Neutrophil (primary cell): ENCODE measurements at regions not wholly inside any gene's neighbourhood (a gene's known extent, or its start where the extent isn't known, plus 50 kb on each side); places are given as distances from the start of the nearest gene placed in this dataset.

Experiments
- H3K27ac ChIP-seq: fragments of 200-600 bp; sonication (generic); 2 replicates; pipeline ENCODE4 v1.5.1; 2016; ENCODE audit warnings: mild to moderate bottlenecking, moderate library complexity
- H3K27me3 ChIP-seq: fragments of 200-600 bp; sonication (generic); 2 replicates; pipeline ENCODE4 v1.6.0; 2016; ENCODE audit warnings: mild to moderate bottlenecking
- H3K36me3 ChIP-seq: fragments of 200-600 bp; sonication (generic); 2 replicates; pipeline ENCODE4 v1.5.1; 2017
- H3K4me1 ChIP-seq, 2 experiments: fragments of 200-600 bp in 1 of 2; sonication (generic) in 1 of 2; 1 replicate in 1 of 2; 2 replicates in 1 of 2; pipeline versions ENCODE4 v1.5.1 to v1.6.1; 2013 to 2016; ENCODE audit warnings: low read depth in 1 of 2, low read length in 1 of 2, mild to moderate bottlenecking in 1 of 2, moderate library complexity in 1 of 2; ENCODE audit not compliant: control insufficient read depth in 1 of 2, insufficient read depth in 1 of 2
- H3K4me3 ChIP-seq, 2 experiments: fragments of 200-600 bp in 1 of 2; sonication (generic) in 1 of 2; 1 replicate in 1 of 2; 2 replicates in 1 of 2; pipeline ENCODE4 v1.5.1; 2013 to 2016; ENCODE audit warnings: low read depth in 1 of 2, low read length in 1 of 2, mild to moderate bottlenecking in 1 of 2, moderate library complexity in 1 of 2
- H3K9me3 ChIP-seq: fragments of 200-600 bp; sonication (generic); 2 replicates; pipeline ENCODE4 v1.5.1; 2016
- TF ChIP-seq, protein P1 (sequence below): fragments of 200-600 bp; sonication (generic); IDR thresholded peaks from 2 replicates; pipeline ENCODE4 v1.5.1; 2016; ENCODE audit warnings: antibody characterized with exemption

DNA sequence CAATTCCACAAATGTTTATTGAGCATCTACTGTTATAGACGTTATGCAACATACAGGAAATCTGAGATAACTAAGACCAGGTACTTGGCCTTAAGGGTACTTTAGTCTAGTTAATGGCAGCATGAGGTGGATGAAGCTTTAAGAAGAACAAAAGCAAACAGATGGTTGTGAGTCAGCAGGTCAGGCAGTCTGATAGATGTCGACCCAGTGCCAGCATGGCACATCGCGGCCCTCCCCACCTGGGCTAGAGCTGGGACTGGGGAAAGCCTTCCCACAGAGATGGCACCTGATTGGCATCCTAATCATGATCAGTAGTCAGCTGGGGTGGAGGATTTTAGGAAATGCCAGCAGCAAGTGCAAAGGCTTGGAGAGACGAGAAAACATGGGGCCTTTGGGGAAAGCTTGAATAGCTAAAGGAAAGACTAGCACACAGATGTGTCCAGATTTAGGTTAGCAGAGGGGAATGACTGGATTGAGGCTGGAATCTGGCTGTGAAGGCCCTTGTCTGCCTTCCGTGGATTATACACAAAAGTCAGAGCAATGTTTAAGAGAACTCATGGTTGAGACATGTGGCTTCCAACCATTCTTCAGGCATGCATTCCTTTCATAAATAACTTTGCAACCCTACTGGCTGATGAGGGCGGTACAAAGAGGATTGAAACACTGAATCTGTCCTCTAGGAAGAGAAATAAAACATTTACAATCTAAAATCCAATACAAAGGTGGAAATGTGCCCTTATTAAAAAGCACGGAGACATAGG, 395.4 kb upstream of the WWC1 start:
- TF ChIP-seq, protein P1, sequence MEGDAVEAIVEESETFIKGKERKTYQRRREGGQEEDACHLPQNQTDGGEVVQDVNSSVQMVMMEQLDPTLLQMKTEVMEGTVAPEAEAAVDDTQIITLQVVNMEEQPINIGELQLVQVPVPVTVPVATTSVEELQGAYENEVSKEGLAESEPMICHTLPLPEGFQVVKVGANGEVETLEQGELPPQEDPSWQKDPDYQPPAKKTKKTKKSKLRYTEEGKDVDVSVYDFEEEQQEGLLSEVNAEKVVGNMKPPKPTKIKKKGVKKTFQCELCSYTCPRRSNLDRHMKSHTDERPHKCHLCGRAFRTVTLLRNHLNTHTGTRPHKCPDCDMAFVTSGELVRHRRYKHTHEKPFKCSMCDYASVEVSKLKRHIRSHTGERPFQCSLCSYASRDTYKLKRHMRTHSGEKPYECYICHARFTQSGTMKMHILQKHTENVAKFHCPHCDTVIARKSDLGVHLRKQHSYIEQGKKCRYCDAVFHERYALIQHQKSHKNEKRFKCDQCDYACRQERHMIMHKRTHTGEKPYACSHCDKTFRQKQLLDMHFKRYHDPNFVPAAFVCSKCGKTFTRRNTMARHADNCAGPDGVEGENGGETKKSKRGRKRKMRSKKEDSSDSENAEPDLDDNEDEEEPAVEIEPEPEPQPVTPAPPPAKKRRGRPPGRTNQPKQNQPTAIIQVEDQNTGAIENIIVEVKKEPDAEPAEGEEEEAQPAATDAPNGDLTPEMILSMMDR, result no peak
- H3K27me3 ChIP-seq, result no peaks in the 10 kb centered on the region
- H3K4me1 ChIP-seq, result no peaks in the 10 kb centered on the region
- H3K27ac ChIP-seq, result no peak overlapping the region
- H3K36me3 ChIP-seq, result no peaks in the 10 kb centered on the region
- H3K9me3 ChIP-seq, result no peaks in the 10 kb centered on the region
- H3K4me3 ChIP-seq, result no peak overlapping the region

DNA sequence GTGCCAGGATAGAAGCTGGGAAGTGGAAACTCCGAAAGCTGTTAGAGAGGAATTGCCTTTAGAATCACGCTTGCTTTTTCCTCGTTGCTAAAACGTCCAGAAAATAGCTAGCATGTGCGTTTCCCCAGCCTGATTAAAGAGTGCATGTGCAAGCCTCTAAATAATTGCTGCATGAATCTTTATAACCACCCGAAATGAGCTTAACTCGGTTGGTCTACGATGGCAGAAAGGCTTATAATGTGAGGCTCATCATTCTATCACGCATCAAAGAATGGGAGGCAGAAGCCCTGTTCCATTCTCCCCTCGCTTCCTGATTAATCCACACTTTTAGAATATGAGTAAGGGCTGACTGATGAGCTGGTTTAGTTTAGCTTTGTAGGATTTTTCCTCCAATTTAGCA, 394.6 kb upstream of the WWC1 start:
- Histone ChIP-seq H3K9me3 (no peaks in the 10 kb centered on the region), H3K27me3 (no peaks in the 10 kb centered on the region), H3K4me3 (no peak overlapping the region), H3K4me1 (no peaks in the 10 kb centered on the region), H3K27ac (no peak overlapping the region), H3K36me3 (no peaks in the 10 kb centered on the region)
- TF ChIP-seq, protein P1, result no peak

DNA sequence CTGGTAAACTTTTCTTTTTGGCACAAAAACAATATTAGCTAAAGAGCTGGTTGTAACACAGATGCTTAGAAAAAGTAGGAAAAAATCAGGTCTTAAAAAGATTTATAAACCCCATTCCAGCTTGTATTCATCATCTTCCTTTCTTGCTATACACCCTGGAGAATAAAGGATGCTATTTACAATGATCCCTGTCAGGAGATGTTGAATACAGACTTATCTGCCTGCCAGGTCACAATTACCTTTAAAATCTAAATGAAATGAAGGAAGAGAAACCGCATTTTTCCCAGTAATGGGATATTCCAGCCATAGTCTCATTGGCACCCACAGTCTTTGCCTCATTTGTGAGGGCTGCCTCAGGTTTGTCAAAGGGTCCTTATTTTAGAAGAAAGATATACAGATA, 394.1 kb upstream of the WWC1 start:
- Histone ChIP-seq H3K36me3 (no peaks in the 10 kb centered on the region), H3K4me3 (no peak overlapping the region), H3K4me1 (no peaks in the 10 kb centered on the region), H3K27me3 (no peaks in the 10 kb centered on the region), H3K27ac (no peak overlapping the region), H3K9me3 (no peaks in the 10 kb centered on the region)
- TF ChIP-seq, protein P1, result no peak

DNA sequence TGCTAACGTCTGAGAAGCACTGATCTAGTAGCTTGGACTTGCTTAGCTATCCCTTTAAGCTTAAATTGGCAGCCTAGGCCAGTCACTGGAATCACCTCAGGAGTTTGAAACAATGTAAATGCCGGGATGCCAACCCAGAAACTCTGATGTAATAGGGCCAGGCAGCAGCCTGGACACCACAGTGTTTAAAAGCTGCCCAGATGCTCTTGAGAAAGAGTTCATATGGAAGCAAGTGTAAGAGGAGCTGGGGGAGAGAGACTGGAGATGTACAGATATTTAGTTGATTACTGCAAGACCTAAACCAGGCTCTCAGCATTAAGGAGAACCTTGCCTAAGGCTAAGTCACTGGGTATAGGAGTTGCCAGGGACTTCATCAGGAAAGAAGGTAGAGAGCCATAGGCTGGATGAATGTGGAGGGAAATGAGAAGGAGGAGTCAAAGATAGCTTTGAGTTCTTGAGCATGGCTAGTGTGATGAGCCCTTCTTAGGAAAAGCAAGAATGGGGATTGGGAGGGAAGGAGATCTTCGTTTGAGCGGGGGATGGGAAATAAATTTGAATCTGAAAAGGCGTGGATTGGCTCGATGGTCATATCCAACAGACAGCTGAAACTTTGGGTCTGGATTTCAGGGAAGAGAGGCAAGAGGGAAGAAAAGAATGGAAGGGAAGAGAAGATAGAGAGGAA, 392.9 kb upstream of the WWC1 start:
- peaks cover 5% of the 10 kb centered on the region for H3K27me3 ChIP-seq
- H3K9me3 ChIP-seq, result no peaks in the 10 kb centered on the region
- no peaks in the 10 kb centered on the region for H3K4me1 ChIP-seq
- TF ChIP-seq, protein P1, result no peak
- no peaks in the 10 kb centered on the region for H3K36me3 ChIP-seq
- no peak overlapping the region for H3K27ac ChIP-seq
- no peak overlapping the region for H3K4me3 ChIP-seq

DNA sequence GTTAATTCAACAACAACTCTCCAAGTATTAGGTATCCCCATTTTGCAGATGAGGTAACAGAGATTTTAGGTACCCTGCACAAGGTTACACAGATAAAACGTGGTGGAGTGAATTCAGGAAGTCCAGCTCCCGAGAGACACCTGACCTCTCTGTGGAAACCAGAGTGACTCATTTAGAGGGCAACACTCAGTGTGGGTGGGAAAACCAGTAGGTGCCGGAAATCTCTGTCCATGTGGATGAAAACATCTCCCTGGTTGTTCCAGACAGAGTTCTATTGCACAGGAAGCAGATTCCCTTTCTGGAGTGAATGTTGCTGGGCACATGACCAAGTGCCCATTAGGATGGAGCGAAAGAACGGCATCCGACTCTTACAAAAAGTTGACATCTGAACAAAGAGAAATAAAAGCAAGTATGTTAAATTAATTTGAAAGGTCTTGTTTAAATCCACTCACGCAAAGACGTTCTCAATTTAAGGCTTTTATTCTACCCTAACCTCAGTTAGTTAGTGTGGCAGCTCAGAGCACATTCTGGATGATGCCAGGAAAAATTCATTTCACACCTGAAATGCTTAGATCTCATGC, 391.9 kb upstream of the WWC1 start:
- H3K27me3 ChIP-seq, result peaks cover 8% of the 10 kb centered on the region
- H3K9me3 ChIP-seq, result no peaks in the 10 kb centered on the region
- TF ChIP-seq, protein P1, result no peak
- H3K36me3 ChIP-seq, result no peaks in the 10 kb centered on the region
- no peak overlapping the region for H3K27ac ChIP-seq
- no peaks in the 10 kb centered on the region for H3K4me1 ChIP-seq
- no peak overlapping the region for H3K4me3 ChIP-seq
